Tibial nerve (tissue), 3 donors: ENCODE measurements at regions not wholly inside any gene's neighbourhood (a gene's known extent, or its start where the extent isn't known, plus 50 kb on each side); places are given as distances from the start of the nearest gene placed in this dataset.

Source experiments
- POLR2A ChIP-seq, 2 donors: fragments of 450-650 bp; IDR thresholded peaks; one replicate each; pipeline ENCODE4 v1.6.1; 2017; ENCODE audit warnings: antibody characterized with exemption in 2 of 2, mild to moderate bottlenecking in 2 of 2, moderate library complexity in 2 of 2
- TF ChIP-seq, protein P1 (sequence below), 5 experiments: fragments of 200-600 bp in 3 of 5; fragments of 450-650 bp in 2 of 5; sonication (generic) in 3 of 5; IDR thresholded peaks; one replicate each; pipeline ENCODE4 v1.5.1; 2016 to 2019; ENCODE audit warnings: antibody characterized with exemption in 5 of 5, mild to moderate bottlenecking in 3 of 5, moderate library complexity in 2 of 5

DNA sequence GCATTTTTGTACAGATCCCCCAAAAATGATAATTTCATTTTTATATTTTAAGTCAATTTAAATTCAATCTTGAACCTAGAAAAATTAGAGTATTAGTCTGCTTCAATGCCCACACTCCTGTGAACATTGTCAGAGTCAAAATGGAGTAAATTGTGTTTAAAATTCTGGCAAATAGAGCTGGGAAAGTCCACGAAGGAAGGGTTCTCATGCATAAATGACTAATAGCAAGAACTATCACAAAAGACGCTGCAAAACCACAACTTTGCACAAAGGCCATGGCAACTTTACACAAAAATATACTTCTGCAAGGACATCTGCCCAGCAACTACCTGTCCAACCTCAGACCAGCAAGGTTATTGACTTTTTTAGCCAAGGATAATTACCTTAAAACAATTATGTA lies 203.2 kb upstream of the SMLR1 start:
- TF ChIP-seq, protein P1, sequence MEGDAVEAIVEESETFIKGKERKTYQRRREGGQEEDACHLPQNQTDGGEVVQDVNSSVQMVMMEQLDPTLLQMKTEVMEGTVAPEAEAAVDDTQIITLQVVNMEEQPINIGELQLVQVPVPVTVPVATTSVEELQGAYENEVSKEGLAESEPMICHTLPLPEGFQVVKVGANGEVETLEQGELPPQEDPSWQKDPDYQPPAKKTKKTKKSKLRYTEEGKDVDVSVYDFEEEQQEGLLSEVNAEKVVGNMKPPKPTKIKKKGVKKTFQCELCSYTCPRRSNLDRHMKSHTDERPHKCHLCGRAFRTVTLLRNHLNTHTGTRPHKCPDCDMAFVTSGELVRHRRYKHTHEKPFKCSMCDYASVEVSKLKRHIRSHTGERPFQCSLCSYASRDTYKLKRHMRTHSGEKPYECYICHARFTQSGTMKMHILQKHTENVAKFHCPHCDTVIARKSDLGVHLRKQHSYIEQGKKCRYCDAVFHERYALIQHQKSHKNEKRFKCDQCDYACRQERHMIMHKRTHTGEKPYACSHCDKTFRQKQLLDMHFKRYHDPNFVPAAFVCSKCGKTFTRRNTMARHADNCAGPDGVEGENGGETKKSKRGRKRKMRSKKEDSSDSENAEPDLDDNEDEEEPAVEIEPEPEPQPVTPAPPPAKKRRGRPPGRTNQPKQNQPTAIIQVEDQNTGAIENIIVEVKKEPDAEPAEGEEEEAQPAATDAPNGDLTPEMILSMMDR (IDR thresholded peaks at IDR 0.05), result no peak
- no peak for TF ChIP-seq POLR2A (IDR thresholded peaks at IDR 0.05)
